Fibroblast of peridontal ligament (primary cell): ENCODE measurements at regions not wholly inside any gene's neighbourhood (a gene's known extent, or its start where the extent isn't known, plus 50 kb on each side); places are given as distances from the start of the nearest gene placed in this dataset.
A peak's percentile ranks its signal among the peaks of the same experiment; 100 is the strongest.
"Not testable (repeated sequence)": the region's sequence is repeated elsewhere in the genome, so short reads cannot be mapped to it uniquely, and the experiment has no call there.

Experiments
- DNase-seq: peaks from one replicate; pipeline ENCODE4 v3.0.0-alpha.2; 2010; ENCODE audit errors: extremely low read depth

GRCh38 chr5:108530706-108531105 lies 148.8 kb upstream of the FBXL17 start:
- DNase-seq, result no peak

GRCh38 chr5:108529381-108529780 lies 147.5 kb upstream of the FBXL17 start:
- peak; percentile 61 for DNase-seq

- no peak for DNase-seq
Observed at GRCh38 chr5:108528655-108529054, 146.8 kb upstream of the FBXL17 start.

- DNase-seq, result no peak
Observed at GRCh38 chr5:108524564-108524963, 142.7 kb upstream of the FBXL17 start.

GRCh38 chr5:108523360-108523759 lies 141.5 kb upstream of the FBXL17 start:
- DNase-seq, result no peak

GRCh38 chr5:108521841-108522506 lies 140.1 kb upstream of the FBXL17 start:
- DNase-seq, result peak; percentile 80

- DNase-seq, result no peak
Observed at GRCh38 chr5:108521011-108521700, 139.3 kb upstream of the FBXL17 start.

GRCh38 chr5:108516785-108517184 lies 134.9 kb upstream of the FBXL17 start:
- no peak for DNase-seq

GRCh38 chr5:108515517-108516105 lies 133.7 kb upstream of the FBXL17 start:
- DNase-seq, result peak; percentile 73

- DNase-seq, result no peak
Observed at GRCh38 chr5:108508979-108509378, 127.1 kb upstream of the FBXL17 start.

GRCh38 chr5:108507631-108508030 lies 125.7 kb upstream of the FBXL17 start:
- no peak for DNase-seq

GRCh38 chr5:108505608-108506007 lies 123.7 kb upstream of the FBXL17 start:
- DNase-seq, result no peak

- no peak for DNase-seq
Observed at GRCh38 chr5:108504974-108505373, 123.1 kb upstream of the FBXL17 start.

- DNase-seq, result no peak
Observed at GRCh38 chr5:108503986-108504385, 122.1 kb upstream of the FBXL17 start.

GRCh38 chr5:108495615-108496014 lies 113.7 kb upstream of the FBXL17 start:
- not testable (repeated sequence) for DNase-seq

GRCh38 chr5:108487951-108488350 lies 106.1 kb upstream of the FBXL17 start:
- no peak for DNase-seq

- DNase-seq, result no peak
Observed at GRCh38 chr5:108484035-108484434, 102.1 kb upstream of the FBXL17 start.

- DNase-seq, result peak; percentile 53
Observed at GRCh38 chr5:108481355-108481931, 99.5 kb upstream of the FBXL17 start.

GRCh38 chr5:108472237-108472636 lies 90.3 kb upstream of the FBXL17 start:
- peak; percentile 4 for DNase-seq

GRCh38 chr5:108467563-108467962 lies 85.7 kb upstream of the FBXL17 start:
- DNase-seq, result peak; percentile 23

- DNase-seq, result peak; percentile 91
Observed at GRCh38 chr5:108461628-108462367, 79.9 kb upstream of the FBXL17 start.

- DNase-seq, result no peak
Observed at GRCh38 chr5:108459769-108460168, 77.9 kb upstream of the FBXL17 start.
